C4-2B (cell line): ENCODE measurements at regions not wholly inside any gene's neighbourhood (a gene's known extent, or its start where the extent isn't known, plus 50 kb on each side); places are given as distances from the start of the nearest gene placed in this dataset.
"Not testable (repeated sequence)": the region's sequence is repeated elsewhere in the genome, so short reads cannot be mapped to it uniquely, and the experiment has no call there.

Experiments
- CTCF ChIP-seq: fragments of 450-650 bp; conservative IDR thresholded peaks from 2 replicates; pipeline ENCODE4 v1.5.1; 2017; ENCODE audit warnings: mild to moderate bottlenecking
- ZFX ChIP-seq: fragments of 450-650 bp; IDR thresholded peaks from 2 replicates; pipeline ENCODE4 v1.6.1; 2017

- TF ChIP-seq CTCF, ZFX: not testable (repeated sequence)
These were observed 416.6 kb upstream of the HTR2C start for GRCh38 chrX:114167276-114167675.
